ENCODE measurements at regions not wholly inside any gene's neighbourhood (a gene's known extent, or its start where the extent isn't known, plus 50 kb on each side); places are given as distances from the start of the nearest gene placed in this dataset.
"Not testable (repeated sequence)": the region's sequence is repeated elsewhere in the genome, so short reads cannot be mapped to it uniquely, and the experiment has no call there.

DNA sequence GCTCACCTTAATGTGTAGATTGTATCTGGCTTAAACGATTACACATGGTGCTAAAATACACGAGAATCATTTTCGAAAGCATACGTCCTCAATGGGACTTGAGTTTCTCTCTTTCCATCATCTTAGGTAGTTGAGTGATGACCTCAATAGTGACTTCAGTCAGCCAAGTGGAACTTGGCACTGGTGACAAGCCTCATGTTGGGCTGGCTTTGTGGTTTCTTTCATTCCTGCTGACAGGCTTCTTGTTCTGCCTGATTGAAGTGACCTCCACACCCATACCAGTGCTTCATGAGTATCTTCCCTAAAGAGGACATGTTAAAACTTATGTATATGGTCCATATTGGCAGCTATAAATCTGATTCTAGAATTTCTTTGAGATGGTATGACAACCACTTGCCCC lies 159.1 kb upstream of the WDR1 start:
- DNase-seq, result no peak

- DNase-seq, result no peak
These were observed 156.4 kb upstream of the WDR1 start for GRCh38 chr4:10273030-10273429.

GRCh38 chr4:10272511-10272910 lies 155.9 kb upstream of the WDR1 start:
- DNase-seq, result no peak

DNA sequence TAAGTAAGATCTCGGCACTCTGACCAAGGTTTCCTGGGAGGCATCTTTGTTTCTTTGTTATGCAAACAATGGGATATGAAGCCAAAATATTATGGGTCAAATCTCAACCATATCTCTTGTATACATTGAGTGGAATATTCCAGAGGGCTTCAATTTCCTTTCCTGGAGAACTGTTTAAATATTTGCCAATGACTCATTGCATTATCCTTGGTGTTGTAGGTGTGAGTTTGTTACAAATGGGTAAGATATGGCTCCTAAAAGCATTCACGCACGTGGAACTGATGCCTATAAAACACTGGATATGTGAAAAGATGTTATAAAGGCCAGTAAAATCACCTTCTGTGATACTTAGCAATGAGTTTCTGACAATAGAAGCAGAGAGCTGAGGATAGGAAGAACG lies 150.5 kb upstream of the WDR1 start:
- DNase-seq, result no peak

DNA sequence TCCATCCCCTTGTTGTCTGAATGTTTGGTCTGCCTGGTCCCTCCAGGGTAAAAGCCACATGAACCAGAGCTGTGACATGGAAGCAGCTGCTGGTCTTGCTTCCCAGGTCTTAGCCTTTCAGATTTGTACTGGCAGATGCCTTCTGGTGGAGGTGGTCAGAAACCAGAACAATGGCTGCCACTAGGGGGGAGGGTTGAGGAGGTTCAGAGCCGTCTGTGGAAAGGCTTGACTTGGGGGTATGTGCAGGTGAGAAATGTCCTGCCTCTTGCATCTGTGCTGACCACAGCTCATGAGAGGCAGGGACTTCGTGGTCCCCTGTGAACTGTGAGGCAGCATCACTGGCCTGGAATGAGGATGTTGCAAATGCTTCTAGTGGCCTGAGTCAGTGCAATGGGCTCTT lies 144.2 kb upstream of the WDR1 start:
- no peak for DNase-seq

GRCh38 chr4:10259976-10260375 lies 143.4 kb upstream of the WDR1 start:
- no peak for DNase-seq

- no peak for DNase-seq
These were observed 139.6 kb upstream of the WDR1 start for GRCh38 chr4:10256203-10256602.

- no peak for DNase-seq
These were observed 137.2 kb upstream of the WDR1 start for GRCh38 chr4:10253765-10254164.

- no peak for DNase-seq
These were observed 129.2 kb upstream of the WDR1 start for GRCh38 chr4:10245751-10246150.

DNA sequence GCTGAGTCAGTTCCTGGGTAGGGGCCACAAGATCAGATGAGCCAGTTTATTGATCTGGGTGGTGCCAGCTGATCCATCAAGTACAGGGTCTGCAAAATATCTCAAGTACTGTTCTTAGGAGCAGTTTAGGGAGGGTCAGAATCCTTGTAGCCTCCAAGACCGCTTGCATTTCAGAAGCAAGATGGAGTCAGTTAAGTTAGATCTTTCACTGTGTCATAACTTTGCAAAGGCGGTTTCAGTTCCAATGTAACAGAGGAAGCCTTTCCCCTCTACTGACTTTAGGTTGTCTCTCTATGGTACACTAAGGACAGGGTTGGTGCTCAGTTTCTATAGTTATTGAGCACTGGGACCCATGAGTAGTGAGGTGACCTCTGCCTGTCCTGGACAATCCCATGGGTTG lies 127.3 kb upstream of the WDR1 start:
- no peak for DNase-seq

- DNase-seq, result no peak
These were observed 124.1 kb upstream of the WDR1 start for GRCh38 chr4:10240691-10241090.

GRCh38 chr4:10239982-10240654 lies 123.5 kb upstream of the WDR1 start:
- DNase-seq, result no peak

DNA sequence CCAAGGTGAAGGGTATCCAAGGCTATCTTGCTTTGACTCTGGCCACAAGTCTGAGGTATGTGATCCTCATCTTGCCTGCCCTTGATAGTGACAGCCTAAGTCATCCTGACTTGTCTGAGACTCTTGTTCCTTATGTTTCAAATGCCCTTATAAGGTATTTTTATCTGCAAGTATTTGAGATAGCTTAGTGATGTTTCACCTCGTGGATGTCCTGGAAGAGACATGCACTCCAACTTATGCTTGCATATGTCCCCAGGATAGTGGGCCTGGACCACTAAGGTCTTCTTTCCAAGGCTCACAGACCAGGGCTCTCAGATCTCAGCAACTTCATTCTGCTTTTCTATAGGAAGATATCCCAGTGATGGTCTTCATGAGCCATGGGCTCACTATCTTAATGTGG lies 120.5 kb upstream of the WDR1 start:
- DNase-seq, result no peak

DNA sequence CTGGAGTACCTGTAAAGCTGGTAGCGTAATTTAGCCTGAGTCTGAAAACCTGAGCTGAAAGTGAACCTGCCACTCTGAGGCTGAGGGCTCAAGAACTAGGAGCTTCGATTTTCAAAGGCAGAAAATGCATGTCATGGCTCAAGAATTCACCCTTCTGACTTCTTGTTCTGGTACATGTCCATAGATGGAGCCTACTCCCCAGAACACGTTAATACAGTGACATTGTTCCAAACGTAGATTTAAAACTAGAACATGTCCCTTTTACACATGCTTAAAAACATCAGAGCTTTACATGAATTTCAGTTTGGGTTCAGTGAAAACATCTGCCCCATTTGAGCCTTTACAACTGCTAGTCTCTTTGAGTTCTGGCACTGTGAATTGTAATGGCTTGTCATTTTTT lies 115.5 kb upstream of the WDR1 start:
- no peak for DNase-seq

GRCh38 chr4:10226756-10227155 lies 110.2 kb upstream of the WDR1 start:
- no peak for DNase-seq

DNA sequence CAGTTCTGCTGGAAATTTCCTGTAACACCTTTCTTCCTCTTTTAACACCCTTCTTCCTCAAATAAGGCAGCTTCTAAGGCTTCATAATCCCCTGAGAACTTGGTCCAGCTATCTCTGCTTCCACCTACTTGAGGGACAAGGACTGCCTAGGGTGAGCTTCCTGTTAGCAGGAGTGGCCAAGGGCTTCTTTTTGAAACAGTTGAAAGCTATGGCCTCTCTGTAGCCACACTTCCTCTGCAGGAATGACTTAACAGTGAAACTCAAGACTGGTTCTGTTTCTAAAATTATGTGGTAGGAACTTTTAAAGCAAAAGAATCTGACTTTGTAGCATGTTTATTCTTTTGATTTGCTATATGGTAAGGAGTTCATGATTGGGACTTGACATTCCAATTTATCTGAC lies 108.5 kb upstream of the WDR1 start:
- no peak for DNase-seq

GRCh38 chr4:10223782-10224181 lies 107.2 kb upstream of the WDR1 start:
- no peak for DNase-seq

DNA sequence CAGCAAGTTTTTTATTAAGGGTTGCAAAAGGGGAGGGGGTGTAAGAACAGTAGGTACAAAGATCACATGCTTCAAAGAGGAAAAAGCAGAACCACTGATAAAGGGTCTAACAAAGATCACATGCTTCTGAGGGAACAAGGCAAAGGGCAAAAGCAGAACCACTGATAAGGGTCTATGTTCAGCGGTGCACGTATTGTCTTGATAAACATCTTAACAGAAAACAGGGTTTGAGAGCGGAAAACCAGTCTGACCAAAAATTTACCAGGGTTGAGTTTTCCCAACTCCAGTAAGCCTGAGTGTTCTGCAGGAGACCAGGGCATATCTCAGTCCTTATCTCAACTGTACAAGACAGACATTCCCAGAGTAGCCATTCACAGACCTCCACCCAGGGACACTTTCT lies 96.9 kb upstream of the WDR1 start:
- DNase-seq, result not testable (repeated sequence)

DNA sequence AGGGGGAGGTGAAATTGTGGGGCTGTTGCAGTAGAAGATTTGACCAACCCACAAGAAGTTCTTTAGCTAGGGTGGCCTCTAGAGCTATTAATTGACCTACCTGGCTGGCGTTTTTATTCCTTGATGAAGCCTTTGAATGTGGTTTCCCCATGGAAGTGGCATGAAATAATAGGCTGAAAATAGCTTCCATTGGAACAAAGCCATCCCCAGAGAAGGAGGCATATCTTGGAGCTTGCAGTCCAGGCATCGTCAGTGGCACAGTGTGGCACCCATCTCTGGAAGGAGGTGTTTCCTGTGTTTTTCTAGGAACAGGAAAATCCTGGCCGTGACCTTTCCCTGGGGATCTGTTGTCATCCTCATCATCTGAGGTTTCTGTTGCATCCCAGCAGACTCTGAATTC lies 96.3 kb upstream of the WDR1 start:
- DNase-seq, result no peak

DNA sequence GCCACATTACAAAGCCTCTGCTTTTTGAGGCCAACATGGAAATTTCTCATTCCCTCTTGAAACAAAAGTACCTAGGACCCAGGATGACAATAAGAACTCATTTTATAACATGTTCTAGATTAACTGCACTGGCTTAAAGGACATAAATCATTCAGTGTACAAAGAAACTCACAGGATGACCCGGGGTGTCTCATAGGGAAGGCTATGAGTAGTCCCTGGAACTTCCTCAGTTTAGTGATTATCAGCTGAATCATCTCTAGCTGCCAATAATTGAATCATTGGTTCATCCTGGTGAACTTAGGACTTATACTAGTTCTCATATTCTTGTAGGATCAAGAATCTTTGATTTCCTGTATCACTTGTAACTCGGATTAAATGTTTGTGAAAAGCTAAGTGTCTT lies 95.8 kb upstream of the WDR1 start:
- DNase-seq, result no peak

- no peak for DNase-seq
These were observed 90.5 kb upstream of the WDR1 start for GRCh38 chr4:10207116-10207515.

DNA sequence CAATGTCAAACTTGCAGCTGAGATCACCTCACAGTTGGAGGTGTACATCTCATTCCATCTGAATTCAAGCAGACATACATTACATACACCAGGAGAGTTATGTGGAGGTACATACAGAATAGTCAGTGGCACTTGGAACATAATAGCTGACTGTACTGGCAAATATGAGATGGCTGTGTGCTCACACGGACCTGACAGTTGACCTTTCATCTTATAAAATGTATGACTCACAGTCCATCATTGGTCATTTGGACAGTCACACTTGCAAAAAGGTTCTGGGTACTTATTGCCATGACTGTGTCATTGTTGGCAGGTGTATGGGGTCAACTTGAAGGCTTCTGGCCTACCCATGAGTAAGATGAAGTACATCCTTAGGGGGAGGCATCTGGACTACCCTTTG lies 88.6 kb upstream of the WDR1 start:
- DNase-seq, result no peak

DNA sequence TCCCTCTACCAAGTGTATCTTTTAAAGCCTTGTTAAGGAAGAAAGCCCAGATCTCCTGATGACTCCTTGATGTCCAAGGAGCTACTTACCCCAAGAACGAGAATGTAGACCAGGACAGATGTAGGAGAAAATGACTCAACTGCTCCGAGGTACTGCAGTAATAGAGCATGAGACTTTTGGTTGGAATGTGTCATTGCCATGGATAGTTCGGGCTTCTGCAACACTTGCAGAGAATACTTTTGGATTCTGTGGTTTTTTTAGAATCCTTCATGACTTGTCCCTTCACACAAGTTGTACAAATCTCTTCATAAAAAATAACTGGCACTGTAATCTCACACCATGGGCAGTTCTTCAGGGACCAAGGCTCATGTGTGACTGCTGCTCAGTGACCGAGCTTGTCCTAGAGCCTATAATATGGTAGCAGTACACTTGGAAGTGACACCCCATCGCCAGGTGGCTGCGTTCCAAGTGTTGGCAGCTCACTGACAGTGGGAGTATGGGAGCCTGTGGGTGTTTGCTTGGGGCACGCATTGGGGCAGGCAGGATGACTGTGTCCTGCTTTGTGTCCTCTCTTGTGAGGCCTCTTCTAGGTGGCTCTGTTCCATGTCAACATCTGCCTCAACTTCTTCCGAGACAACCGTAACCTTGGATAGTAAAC lies 87.9 kb upstream of the WDR1 start:
- no peak for DNase-seq

DNA sequence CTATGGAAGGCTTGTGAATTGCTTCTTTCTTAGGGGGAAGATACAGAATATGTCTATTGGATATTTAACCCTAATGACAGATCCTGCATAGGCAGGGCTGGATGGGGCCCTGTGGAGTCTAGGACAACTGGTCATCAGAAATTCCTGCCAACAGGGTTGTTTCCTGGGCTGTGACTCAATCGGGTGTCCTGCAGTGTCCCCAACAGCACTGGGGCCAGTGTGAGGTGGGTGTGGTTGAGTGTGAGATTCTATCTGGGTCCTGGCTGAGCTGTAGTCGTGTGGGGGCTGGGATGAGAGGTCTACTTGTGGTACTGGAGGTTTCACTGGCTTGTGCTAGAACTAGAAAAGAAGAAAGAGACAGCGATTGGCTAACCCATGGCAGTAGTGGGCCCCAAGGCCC lies 87.3 kb upstream of the WDR1 start:
- no peak for DNase-seq

Data from CD4-positive, alpha-beta T cell treated with Interleukin-10 for 1 hour (primary cell).